DMS79 (cell line): ENCODE measurements at regions not wholly inside any gene's neighbourhood (a gene's known extent, or its start where the extent isn't known, plus 50 kb on each side); places are given as distances from the start of the nearest gene placed in this dataset.
"Not testable (repeated sequence)": the region's sequence is repeated elsewhere in the genome, so short reads cannot be mapped to it uniquely, and the experiment has no call there.

ENCODE experiments used
- DNase-seq: peaks from one replicate; lab custom pipeline; 2025; lab: John Stamatoyannopoulos, UW

DNA sequence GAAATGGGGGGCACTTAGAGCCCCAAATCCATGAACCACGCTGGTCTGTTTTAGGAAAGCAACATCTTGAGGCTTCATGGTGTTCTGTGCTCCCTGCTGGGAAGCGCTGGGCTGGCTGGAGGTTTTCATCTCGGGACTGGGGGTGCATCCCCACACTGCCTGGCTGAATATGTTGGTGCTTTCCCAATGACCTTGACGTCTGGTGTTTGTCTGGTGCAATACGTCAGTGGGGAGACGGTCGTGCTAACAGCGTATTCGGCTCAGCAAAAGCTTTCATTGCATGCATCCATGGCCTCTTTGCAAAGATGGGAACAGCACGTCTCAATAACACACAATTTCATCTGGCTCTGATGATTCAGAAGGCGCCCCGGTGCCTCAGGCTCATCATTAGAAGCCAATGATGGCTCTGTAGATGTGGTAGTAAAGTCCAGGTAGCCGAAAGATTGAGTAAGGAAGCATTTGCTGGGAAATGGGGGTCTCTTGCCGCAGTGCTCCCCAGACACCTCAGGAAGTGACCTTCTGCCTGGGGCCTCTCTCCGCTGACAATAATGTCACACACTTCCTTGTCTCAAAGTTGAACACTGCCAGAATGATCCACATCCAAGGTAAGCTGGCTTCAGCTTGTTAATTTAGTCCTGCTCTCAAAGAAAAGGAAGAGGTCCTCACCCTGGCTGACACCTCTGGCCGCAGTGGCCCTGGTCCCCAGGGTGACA, 97.7 kb downstream of the ING1 start:
- no peak for DNase-seq

GRCh38 chr13:110811771-110812120, 98.2 kb downstream of the ING1 start:
- DNase-seq = no peak

DNA sequence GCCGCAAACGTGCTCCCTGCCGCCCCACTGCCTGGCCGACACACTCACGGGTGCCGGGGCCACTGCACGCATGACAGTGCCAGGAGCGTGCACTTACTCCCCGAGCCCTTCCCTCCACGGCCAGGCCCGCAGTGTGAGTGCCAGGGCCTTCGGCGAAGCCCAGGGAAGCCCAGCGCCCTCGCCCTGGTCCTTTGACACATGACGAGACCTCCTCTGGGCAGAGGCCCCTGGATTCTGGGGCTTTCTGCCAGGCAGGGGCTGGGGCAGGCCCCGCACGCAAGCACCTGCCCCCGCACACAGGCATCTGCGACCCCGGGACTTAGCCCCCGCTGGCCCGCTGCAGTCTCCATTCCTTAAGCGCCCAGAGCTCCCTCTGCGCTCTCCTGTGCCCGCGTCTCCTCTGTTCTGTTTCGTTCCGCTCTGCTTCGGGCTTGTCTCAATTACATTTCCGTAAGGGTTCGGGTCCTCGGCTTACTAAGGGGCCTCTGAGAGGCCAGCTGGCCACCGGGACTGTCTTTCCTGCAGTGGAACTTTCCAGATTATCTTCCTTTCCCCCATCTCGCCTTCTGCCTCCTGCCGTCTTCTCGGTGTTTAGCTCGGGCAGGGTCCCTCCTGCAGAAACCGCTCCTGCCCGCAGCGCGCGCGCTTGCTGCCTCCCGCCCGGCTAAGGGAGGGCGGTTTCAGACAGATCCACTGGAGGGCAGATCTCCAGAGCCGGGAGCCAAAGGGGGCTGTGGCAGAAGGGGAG, 98.8 kb downstream of the ING1 start:
- DNase-seq = no peak

DNA sequence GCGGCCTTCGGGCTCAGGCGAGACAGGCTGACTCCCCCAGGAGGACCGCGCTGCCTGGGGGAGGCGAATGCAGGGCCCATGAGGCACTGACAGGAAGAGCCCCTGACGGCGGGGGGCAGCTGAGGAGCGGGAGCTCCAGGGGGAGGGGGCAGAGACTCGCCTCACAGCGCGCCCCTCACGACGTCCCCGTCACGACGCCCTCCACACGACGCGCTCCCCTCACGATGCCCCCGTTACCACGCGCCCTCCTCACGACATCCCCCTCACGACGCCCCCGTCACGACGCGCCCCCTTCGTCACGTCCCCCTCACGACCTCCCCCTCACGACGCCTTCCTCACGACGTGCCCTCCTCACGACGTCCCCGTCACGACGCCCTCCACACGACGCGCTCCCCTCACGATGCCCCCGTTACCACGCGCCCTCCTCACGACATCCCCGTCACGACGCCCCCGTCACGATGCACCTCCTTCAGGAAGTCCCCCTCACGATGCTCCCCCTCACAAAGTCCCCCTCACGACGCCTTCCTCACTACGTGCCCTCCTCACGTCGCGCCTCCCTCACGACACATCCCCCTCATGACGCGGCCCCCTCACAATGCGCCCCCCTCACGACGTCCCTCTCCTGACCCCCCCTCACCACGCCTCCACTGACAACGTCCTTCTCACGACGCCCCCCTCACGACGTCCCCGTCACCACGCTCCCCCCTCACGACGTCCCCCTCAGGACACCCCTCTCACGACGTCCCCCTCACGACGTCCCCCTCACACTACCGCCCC, 99.6 kb downstream of the ING1 start:
- DNase-seq = no peak

DNA sequence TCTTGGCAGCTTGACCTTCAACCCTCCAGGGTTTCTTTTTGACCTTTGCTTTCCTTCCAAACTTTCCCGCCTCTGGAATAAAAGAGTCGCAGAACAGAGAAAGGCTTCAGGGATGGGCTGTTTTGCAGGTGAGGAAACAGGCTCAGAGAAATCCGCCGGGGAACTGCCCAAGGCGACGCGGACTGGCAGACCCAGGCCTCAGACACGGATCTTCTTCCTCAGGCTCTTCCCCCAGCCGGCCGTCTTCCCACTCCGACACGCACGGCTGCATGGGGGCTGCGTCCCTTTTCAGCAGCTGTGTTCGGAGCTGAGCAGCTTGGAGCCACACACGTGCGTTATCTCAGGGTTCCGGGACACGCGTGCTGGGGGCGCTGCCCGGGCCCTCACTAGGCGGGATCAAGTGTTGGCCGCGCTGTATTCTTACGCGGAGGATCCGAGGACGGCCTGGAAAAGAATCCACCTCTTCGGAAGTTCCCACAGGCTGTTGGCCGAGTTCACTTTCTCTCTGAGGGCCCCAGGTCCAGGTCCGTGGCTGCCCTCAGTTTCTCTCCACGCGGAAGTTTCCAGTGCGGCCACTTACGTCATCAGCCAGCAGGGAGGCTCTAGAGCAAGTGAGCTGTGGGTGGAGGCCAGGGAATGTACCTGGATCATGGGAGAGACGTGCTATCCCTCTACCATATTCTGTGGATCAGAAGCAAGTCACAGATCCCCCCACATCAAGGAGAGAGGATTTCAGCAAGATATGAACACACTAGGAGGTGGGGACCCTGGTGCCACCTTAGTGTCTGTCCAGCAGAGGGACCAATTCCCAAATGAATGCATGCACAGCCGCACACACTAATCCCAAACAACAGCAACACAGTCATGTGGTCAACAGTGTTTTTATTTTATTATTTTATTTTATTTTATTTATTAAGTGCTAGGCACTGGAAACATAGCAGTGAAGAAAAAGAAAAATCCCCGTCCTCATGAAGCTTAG, 100.4 kb downstream of the ING1 start:
- DNase-seq = no peak

DNA sequence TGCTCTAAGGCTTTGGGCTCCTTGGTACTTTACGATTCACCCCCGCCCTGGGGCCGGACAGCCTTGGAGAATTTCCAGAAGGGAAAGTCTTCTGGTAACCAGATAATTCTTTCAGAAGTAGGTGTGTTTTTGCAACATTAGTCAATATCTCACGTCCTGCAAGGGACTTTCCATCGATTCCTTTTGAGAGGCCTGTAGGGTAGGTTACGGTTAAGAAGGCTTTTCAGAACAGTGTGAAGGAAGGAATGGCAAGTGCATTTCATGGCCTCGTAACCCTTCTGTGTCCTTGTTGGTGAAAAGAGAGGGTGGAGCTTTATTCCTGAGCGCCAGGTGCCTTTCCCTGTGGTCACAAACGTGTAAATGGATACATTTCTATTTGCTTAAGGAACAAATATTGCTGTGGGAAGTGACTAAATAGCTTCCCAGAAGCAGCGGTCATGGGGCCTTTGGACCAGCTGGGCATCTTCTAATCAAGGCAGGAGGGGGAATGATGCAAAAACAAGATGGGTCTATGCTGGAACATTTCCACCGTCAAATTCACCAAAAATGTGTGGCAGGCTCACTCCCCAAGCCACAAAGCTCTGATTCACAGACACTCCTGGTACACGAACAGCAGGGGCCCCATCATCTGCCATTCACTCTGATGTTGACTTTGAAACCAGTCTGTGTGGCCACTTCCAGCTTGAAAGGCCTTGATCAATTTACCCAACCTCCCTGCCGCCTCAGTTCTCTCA, 99.2 kb downstream of the ANKRD10 start:
- DNase-seq = peak; percentile 81

- no peak for DNase-seq
These were observed 98.4 kb downstream of the ANKRD10 start for GRCh38 chr13:110816500-110816899.

DNA sequence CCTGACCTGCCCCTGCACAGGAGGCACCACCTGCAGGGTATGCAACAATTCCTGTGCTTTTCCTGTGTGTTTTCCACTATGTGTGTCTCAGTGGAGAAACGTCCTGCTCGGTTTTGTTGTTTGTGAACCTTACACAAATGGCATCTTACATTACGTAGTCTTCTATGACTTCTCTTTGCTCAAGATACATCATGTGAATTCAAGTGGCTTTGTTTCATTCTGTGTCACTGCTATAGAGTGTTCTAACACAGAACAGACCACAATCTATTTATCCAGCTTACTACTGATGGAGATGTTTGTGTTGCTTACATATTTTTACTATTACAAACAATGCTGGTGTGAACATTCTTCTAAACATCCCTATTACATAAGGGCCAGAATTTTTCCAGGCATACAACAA, 97.7 kb downstream of the ANKRD10 start:
- DNase-seq = no peak

- DNase-seq = no peak
These were observed 96.1 kb downstream of the ANKRD10 start for GRCh38 chr13:110818747-110819146.

DNA sequence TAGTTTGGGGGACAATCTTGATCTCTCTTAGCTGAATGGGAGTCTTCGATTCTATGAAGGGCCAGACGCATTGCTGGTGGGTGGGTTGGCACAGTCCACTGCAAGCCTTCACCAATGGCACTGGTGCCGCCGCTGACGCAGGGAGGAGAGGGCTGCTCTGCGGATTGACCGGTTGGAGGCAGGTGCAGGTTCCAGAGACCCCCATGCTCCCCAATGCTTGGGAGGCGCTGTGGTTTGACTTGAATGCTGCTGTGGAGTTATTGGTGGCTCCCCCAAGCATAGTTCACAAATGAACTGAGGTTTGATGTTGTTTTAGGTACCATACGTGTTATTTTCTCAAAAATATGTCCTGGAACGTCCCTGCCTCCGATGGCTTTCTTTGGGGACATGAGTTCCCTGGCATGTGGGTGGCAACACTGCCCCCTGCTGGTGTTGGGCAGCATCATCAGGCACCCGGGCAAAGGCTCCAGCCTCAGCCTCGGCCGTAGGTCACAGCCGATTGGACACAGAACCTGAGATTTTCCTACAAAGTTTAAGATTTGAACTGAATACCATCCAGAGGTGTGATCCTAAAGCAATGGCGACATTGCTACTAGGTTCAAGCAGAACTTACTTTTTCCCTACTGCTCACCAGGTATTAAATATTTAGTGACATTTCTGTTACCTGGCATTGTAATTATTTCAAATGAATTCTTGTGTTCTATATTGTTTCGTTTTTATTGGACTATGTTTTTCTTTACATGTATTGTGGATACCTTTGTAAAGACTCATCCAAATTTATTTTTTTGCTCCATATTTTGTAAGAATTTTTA, 95.5 kb downstream of the ANKRD10 start:
- peak; percentile 65 for DNase-seq

DNA sequence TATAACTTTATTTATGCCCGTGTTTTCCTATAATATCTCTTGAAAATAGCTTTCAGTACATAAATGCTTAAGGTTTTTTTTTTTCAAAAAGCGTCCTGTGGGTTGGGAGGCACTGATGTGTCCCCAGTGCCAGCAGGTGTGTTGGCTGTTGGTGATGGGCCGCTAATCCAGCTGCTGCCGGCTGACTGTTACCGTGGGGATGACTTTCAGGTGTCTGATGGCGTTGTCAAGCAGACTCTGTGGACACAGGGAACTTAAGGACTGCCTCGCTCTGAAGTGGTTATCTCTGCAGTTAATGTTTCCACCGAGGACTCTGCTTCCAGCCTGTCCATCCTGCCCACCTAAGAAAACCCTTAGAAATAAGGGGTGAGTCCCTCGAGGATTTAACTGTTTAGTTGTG, 94.5 kb downstream of the ANKRD10 start:
- DNase-seq = peak; percentile 85

- not testable (repeated sequence) for DNase-seq
These were observed 92.8 kb downstream of the ANKRD10 start for GRCh38 chr13:110821837-110822668.

GRCh38 chr13:110822669-110822945, 92.3 kb downstream of the ANKRD10 start:
- no peak for DNase-seq

GRCh38 chr13:110824702-110825300, 90.1 kb downstream of the ANKRD10 start:
- DNase-seq = no peak

DNA sequence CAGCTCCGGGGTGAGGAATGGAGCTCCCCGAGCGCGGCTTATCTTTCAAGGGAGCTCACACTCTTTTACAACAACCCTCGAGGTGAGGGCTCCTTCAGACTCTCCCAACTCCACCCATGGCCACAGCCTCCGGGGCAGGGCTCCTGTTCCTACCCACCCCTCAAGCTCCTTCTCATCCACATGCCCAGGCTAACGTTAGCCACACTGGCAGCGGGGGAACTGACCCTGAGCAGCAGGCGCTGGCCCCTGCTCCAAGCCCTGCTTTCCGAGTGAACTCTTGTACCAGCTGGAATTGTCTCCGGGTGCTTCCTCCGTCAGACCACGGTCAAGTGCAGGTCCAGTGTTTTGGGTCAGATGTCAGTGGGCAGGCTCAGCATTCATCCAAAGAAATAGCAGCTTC, 89.4 kb downstream of the ANKRD10 start:
- no peak for DNase-seq

GRCh38 chr13:110826101-110826500, 88.8 kb downstream of the ANKRD10 start:
- DNase-seq = no peak

- DNase-seq = no peak
These were observed 87.8 kb downstream of the ANKRD10 start for GRCh38 chr13:110826861-110827672.
